ENCODE measurements at regions not wholly inside any gene's neighbourhood (a gene's known extent, or its start where the extent isn't known, plus 50 kb on each side); places are given as distances from the start of the nearest gene placed in this dataset.
"Not testable (repeated sequence)": the region's sequence is repeated elsewhere in the genome, so short reads cannot be mapped to it uniquely, and the experiment has no call there.

GRCh38 chr3:165716592-165716991 lies 120.6 kb downstream of the BCHE start:
- no peak for DNase-seq (ENCODE audit: low spot score)

- no peak for DNase-seq (ENCODE audit: low spot score)
These were observed 123.7 kb downstream of the BCHE start for GRCh38 chr3:165713479-165713878.

GRCh38 chr3:165712382-165712781 lies 124.8 kb downstream of the BCHE start:
- DNase-seq (ENCODE audit: low spot score): no peak

- no peak for DNase-seq (ENCODE audit: low spot score)
These were observed 139.3 kb downstream of the BCHE start for GRCh38 chr3:165697910-165698309.

GRCh38 chr3:165696496-165696895 lies 140.7 kb downstream of the BCHE start:
- no peak for DNase-seq (ENCODE audit: low spot score)

GRCh38 chr3:165683947-165684346 lies 153.3 kb downstream of the BCHE start:
- no peak for DNase-seq (ENCODE audit: low spot score)

GRCh38 chr3:165682734-165683133 lies 154.5 kb downstream of the BCHE start:
- DNase-seq (ENCODE audit: low spot score): no peak

DNA sequence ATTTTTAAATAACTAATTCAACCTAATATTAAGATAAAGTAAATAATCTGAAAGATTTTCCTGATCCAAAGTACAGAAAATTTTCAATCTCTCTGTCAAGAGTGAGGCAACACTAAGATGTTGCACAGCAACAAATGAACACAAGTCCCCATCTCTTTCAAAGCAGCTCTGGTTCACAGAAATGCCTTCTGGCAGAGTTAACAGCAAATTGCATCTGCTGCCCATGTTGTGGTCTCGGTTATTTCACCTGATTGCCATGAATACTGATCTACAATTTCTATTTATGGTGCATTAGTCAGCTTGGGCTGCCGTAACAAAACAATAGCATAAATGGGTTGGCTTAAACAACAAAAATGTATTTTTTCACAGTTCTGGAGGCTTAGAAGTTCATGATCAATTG lies 167.3 kb downstream of the BCHE start:
- DNase-seq (ENCODE audit: low spot score): no peak

DNA sequence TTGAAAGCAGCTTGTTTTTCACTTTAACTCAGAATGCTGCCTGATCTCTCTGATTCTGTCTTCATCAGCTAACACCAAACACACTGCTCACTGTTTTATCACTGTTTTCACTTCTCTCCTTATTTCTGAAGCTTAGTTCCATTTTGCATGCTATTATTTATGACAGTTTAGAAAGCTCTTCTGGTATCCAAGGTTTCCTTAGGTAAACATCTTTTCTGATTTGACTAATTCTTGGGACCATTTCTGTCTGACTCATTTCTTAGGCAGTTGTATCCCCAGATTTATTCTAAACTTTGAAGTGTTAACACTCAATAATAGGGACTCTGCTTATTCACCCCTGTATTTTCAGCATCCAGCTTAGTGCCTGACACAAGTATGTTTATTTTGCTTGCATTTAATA lies 167.7 kb downstream of the BCHE start:
- no peak for DNase-seq (ENCODE audit: low spot score)

DNA sequence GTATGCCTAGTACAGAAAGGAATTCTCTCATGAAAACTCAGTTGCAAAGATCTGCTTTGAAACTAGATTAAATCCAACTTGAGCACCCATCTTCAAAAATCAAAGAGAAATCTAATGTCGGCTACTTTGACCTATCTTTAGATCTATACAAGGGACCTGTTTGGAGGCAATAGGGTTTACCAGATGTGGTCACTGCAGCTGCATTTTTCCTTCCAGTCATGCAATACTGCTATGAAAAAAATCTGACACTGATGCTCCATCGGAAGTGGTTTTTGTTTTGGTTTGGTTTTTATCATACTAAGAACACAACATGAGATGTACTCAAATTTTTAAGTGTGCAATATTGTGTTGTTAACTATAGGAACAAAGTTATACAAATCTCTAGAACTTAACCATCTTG lies 169.5 kb downstream of the BCHE start:
- DNase-seq (ENCODE audit: low spot score): no peak

DNA sequence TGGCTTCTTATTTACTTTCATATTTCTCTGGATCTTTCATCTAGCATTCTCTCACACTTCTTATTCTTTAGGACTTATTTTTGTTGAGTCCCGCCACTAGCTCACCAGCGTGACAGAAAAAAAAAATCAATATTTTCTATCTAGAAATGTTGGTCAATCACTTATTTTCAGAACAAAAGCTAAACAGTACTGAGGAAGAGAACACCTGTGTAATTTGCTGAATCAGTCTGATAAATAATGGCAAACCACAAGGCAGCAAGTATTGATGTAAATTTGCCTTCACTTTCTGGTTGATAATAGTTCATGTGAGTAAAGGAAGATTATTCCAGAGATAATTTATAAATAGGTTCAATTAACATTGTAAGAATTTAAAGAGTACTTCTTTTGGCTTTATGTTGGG lies 179.2 kb downstream of the BCHE start:
- no peak for DNase-seq (ENCODE audit: low spot score)

DNA sequence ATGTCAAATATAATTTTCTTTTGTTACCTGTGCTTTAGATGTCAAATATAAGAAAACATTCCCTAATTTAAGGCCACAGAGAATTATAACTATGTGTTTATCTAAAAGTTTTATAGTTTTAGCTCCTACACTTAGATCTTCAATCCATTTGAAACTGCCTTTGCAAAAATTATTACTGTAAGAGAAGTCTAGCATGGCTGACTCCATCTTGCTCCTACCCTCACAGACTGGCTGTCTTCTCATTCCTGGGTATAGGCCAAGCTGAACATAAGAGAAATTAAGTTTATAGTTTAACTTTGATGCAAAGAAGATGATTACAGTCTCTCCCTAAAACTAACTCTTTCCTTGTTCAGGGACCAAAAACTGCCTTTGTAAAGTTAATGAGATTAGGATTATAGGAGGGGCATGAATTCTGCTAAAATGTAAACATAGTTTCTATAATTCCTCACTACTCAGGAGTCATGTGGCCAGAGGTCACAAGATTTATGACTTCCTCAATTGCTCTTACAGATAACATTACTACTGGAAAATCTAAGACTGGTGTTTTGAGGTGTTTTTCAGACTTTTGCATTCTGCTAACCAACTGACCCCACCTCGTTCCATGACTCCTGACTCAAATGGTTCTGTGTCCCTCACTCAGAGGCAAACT lies 184.0 kb downstream of the BCHE start:
- no peak for DNase-seq (ENCODE audit: low spot score)

GRCh38 chr3:165649282-165649681 lies 187.9 kb downstream of the BCHE start:
- not testable (repeated sequence) for DNase-seq (ENCODE audit: low spot score)

DNA sequence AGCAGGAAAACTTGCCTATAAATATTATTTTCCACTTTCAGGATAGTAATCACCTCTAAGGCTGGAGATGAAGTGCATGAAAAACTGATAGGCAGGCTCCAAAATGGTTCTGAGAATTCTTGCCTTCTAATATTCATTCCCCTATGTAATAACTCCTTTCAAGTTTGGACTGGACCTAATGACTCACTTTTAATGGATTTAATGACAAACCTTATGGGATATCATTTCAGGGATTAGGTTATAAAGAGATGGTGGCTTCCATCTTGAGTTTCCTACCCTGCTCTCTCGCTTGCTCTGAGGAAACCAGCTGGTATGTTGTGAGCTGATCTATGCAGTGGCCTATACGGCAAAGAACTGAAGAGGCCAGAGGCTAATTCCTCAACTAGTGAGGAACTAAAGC lies 192.0 kb downstream of the BCHE start:
- DNase-seq (ENCODE audit: low spot score): no peak

- no peak for DNase-seq (ENCODE audit: low spot score)
These were observed 192.9 kb downstream of the BCHE start for GRCh38 chr3:165644331-165644730.

DNA sequence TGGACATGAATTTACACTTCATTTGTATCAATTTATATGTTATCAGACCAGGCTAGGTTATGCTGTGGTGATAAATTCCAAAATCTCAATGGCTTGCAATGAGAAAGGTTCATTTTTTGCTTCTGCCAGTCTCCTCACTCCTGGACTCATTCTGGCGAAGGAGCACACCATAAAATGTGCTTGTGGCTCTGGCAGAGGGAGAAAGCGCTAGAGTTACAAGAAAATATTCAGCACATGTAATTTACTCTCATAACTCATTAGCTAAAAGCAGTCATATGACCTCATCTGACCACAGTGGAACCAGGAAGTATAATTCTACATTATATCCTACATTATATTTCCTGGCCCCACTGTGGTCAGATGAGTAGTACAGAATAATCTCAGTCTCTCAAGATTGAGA lies 193.8 kb downstream of the BCHE start:
- no peak for DNase-seq (ENCODE audit: low spot score)

DNA sequence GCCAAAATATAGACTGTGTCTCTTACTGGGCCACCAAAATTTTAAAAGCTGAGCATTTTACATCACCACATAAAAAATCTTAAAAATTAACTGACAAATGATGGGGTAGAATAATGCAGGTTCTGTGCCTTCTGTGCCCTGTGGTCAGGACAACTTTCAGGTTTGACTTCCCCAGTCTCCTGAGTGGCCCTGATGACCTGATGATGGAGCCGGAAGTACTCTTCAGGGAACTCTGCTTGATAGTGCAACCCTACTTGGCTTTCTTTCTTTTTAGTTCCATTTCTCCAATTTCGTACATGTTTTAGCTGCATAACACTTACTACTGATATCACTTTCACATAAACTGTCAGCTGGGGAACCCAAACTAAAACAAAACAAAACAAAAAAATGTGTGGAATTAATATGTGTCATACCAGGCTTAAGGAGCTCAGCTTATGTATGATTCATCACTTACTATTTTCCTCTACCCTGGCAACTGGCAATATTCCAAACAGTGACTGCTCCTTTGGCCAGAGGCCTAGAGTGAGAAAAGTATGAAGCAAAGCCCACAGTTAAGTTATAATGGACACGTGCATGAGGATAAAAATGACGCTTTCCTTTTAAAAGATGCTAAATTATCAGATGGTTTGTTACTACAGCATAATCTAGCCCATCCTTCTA lies 194.3 kb downstream of the BCHE start:
- DNase-seq (ENCODE audit: low spot score): peak; percentile 82

DNA sequence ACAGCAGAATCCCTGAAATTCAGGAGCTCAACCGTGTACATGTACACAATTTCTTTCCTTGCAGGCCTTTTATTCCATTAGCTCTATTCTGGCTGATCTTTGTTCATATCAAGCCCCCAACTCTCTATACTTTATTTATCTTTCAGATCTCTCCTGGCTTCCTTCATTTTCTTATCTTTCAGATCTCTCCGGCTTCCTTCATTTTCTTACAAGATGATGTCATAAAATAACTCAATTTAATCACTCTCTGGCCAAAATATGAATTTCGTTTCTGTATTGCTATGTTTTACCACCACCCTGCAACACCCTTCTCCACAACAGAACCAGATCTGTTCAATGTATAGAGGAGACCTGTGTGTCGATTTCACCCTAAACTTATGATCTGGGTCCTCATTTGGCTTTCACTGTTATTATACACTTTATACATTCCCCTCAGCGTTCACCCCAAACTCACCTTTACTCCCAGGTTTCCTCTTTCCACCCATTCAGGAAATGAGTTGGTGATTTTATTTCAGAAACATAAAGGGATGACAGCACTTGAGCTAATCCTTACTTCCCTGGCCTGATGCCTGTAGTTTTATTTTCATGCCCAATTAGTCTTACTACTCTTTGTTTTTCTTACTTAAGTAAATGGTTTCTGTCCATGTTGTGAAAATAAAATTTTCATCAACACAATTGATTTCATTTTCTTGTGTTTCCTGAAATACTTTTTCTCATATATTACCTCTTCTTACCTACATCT lies 195.5 kb downstream of the BCHE start:
- DNase-seq (ENCODE audit: low spot score): no peak

GRCh38 chr3:165640970-165641369 lies 196.3 kb downstream of the BCHE start:
- no peak for DNase-seq (ENCODE audit: low spot score)

GRCh38 chr3:165640031-165640430 lies 197.2 kb downstream of the BCHE start:
- DNase-seq (ENCODE audit: low spot score): no peak

DNA sequence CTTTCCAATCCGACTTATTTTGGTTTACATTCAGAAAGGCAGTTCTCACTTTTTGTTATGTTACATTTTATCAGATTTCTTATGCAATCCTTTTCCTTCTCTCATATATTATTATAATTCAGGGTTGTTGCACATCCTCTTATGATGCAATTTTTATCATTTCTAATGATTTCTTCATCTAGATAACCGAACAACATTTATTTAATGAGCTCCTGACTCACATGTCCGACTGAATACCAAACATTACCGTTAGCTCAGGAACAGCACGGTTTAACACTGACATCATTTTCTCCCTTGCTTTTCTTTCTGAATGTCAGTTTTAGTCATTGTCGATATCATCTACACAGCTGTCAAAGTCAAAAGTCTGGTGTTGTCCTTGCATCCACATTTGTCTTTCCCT lies 199.2 kb downstream of the BCHE start:
- DNase-seq (ENCODE audit: low spot score): no peak

- DNase-seq (ENCODE audit: low spot score): no peak
These were observed 200.6 kb downstream of the BCHE start for GRCh38 chr3:165636684-165637015.

Measured in AG20443 (cell line).